ENCODE measurements at regions not wholly inside any gene's neighbourhood (a gene's known extent, or its start where the extent isn't known, plus 50 kb on each side); places are given as distances from the start of the nearest gene placed in this dataset.
A peak's percentile ranks its signal among the peaks of the same experiment; 100 is the strongest.

DNA sequence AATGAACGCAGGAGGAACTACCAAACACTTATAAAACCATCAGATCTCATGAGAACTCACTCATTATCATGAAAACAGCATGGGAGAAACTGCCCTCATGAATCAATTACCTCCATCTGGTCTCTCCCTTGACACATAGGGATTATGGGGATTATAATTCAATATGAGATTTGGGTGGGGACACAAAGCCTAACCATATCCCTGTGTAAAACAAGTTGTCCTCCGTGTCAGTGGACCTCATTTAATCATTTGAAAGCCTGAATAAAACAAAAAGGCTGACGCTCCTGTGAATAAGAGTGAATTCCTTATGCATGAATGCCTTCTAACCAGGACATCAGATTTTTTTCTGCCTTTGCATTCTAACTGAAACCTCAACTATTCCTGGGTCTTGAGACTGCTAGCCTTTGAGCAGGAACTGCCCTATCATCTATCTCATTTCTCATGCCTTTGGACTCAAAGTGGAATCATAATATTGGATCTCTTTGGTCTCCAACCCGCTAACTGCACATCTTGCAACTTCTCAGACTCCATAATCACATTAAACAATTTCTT, 648.8 kb downstream of the ADGRL2 start:
- Histone ChIP-seq H4K91ac (ENCODE audit: low read depth, low read length) (no peak overlapping the region), H3K9ac (ENCODE audit: low read length) (no peak overlapping the region)
- whole genome bisulfite sequencing (ENCODE audit: extremely low coverage, insufficient coverage, insufficient read length): no CpG with 5 or more reads among the region's 4 CpGs

DNA sequence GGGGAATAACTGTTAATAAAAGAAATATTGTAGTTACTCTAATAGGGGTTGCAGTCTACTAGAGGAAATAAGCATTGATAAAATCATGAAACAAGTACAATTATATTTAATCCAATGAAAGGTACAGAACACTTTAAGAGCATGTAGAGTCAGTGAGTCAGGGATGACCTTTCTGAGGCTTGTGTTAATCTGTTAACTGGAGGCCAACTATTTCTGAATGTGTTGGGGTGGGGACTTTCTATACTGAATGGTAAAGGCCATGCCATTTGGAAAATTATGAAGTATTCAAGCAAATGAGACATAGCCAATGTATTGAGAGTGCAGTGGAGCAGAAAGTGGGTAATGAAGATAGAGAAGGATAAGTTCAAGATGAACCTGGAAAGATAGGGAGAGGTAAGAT, 646.2 kb downstream of the ADGRL2 start:
- Histone ChIP-seq H3K4me2 (ENCODE audit: low read length) (no peak overlapping the region), H3K23ac (ENCODE audit: low read length) (no peak overlapping the region), H3K4me1 (ENCODE audit: control insufficient read depth in 1 of 2, insufficient read depth in 2 of 2, low read length in 2 of 2) (no peaks in the 10 kb centered on the region), H3K18ac (ENCODE audit: low read length) (no peak overlapping the region), H3K4ac (ENCODE audit: low read depth, low read length) (no peak overlapping the region), H4K8ac (ENCODE audit: low read depth, low read length) (no peak overlapping the region), H2BK12ac (ENCODE audit: low read length) (no peak overlapping the region), H3K27me3 (ENCODE audit: insufficient read depth, low read length) (no peaks in the 10 kb centered on the region), H3K4me3 (ENCODE audit: low read depth, low read length) (no peak overlapping the region), H3K79me1 (ENCODE audit: low read length) (no peaks in the 10 kb centered on the region), H4K91ac (ENCODE audit: low read depth, low read length) (no peak overlapping the region), H3K9ac (ENCODE audit: low read length) (no peak overlapping the region), H2AK5ac (ENCODE audit: low read length) (no peak overlapping the region), H3K79me2 (ENCODE audit: control insufficient read depth, insufficient read depth, low read length, poor library complexity) (no peaks in the 10 kb centered on the region), H2AFZ (ENCODE audit: insufficient read depth, low read length, poor library complexity) (no peak overlapping the region), H3K14ac (ENCODE audit: low read length) (no peak overlapping the region), H3K9me3 (ENCODE audit: insufficient read depth, low read depth, low read length) (no peaks in the 10 kb centered on the region), H3K36me3 (ENCODE audit: control insufficient read depth in 1 of 2, insufficient read depth in 2 of 2, low read length in 2 of 2) (no peaks in the 10 kb centered on the region), H4K12ac (ENCODE audit: low read depth, low read length) (no peak overlapping the region), H3K27ac (ENCODE audit: low read depth, low read length) (no peak overlapping the region), H2BK5ac (ENCODE audit: low read depth, low read length, poor library complexity) (no peak overlapping the region), H2BK120ac (ENCODE audit: insufficient read depth, low read length, poor library complexity) (no peak overlapping the region)
- DNase-seq: no peak

More for the DNA sequence above, 648.8 kb downstream of the ADGRL2 start:
- H3K4me2 ChIP-seq (ENCODE audit: low read length): no peak overlapping the region
- H3K36me3 ChIP-seq (ENCODE audit: control insufficient read depth in 1 of 2, insufficient read depth in 2 of 2, low read length in 2 of 2): no peaks in the 10 kb centered on the region
- H2BK5ac ChIP-seq (ENCODE audit: low read depth, low read length, poor library complexity): no peak overlapping the region
- H3K79me2 ChIP-seq (ENCODE audit: control insufficient read depth, insufficient read depth, low read length, poor library complexity): no peaks in the 10 kb centered on the region
- H2BK120ac ChIP-seq (ENCODE audit: insufficient read depth, low read length, poor library complexity): no peak overlapping the region
- H3K9me3 ChIP-seq (ENCODE audit: insufficient read depth, low read depth, low read length): peaks cover 2% of the 10 kb centered on the region
- H3K79me1 ChIP-seq (ENCODE audit: low read length): no peaks in the 10 kb centered on the region
- no peak overlapping the region for H3K23ac ChIP-seq (ENCODE audit: low read length)
- no peak overlapping the region for H3K27ac ChIP-seq (ENCODE audit: low read depth, low read length)
- H3K4ac ChIP-seq (ENCODE audit: low read depth, low read length): no peak overlapping the region
- H4K12ac ChIP-seq (ENCODE audit: low read depth, low read length): no peak overlapping the region
- DNase-seq: peak; percentile 9 to 12
- H3K4me1 ChIP-seq (ENCODE audit: control insufficient read depth in 1 of 2, insufficient read depth in 2 of 2, low read length in 2 of 2): no peaks in the 10 kb centered on the region
- no peak overlapping the region for H2BK12ac ChIP-seq (ENCODE audit: low read length)
- no peak overlapping the region for H4K8ac ChIP-seq (ENCODE audit: low read depth, low read length)
- no peak overlapping the region for H2AK5ac ChIP-seq (ENCODE audit: low read length)
- H2AFZ ChIP-seq (ENCODE audit: insufficient read depth, low read length, poor library complexity): no peak overlapping the region
- no peak overlapping the region for H3K18ac ChIP-seq (ENCODE audit: low read length)
- no peaks in the 10 kb centered on the region for H3K27me3 ChIP-seq (ENCODE audit: insufficient read depth, low read length)
- no peak overlapping the region for H3K14ac ChIP-seq (ENCODE audit: low read length)
- no peak overlapping the region for H3K4me3 ChIP-seq (ENCODE audit: low read depth, low read length)

DNA sequence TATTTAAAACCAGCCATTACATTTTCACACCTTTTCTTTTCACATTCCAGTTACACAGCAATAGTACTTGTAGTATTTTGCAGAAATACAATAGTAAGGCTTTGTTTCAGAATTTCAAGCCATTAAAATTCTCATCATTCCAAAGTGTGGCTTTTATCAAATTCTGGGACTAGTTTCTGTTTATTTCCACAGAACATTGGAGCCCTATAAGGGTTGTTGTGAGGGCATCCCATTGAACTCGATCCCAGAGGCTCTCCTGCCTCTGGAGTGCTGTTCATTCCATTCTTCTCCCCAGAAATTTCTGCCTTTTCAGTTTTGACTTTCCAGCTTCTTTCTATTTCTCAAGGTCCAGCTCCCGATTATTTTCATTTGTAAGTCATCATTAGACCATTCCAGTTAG, 645.5 kb downstream of the ADGRL2 start:
- Histone ChIP-seq H2AK5ac (ENCODE audit: low read length) (no peak overlapping the region), H3K79me1 (ENCODE audit: low read length) (no peaks in the 10 kb centered on the region), H3K4me3 (ENCODE audit: low read depth, low read length) (no peak overlapping the region), H3K9ac (ENCODE audit: low read length) (no peak overlapping the region), H3K27ac (ENCODE audit: low read depth, low read length) (no peak overlapping the region), H3K23ac (ENCODE audit: low read length) (no peak overlapping the region), H3K27me3 (ENCODE audit: insufficient read depth, low read length) (no peaks in the 10 kb centered on the region), H2AFZ (ENCODE audit: insufficient read depth, low read length, poor library complexity) (no peak overlapping the region), H3K18ac (ENCODE audit: low read length) (no peak overlapping the region), H3K79me2 (ENCODE audit: control insufficient read depth, insufficient read depth, low read length, poor library complexity) (no peaks in the 10 kb centered on the region), H3K4me2 (ENCODE audit: low read length) (no peak overlapping the region), H2BK5ac (ENCODE audit: low read depth, low read length, poor library complexity) (no peak overlapping the region), H4K8ac (ENCODE audit: low read depth, low read length) (no peak overlapping the region), H3K4me1 (ENCODE audit: control insufficient read depth in 1 of 2, insufficient read depth in 2 of 2, low read length in 2 of 2) (no peaks in the 10 kb centered on the region), H3K14ac (ENCODE audit: low read length) (no peak overlapping the region), H2BK12ac (ENCODE audit: low read length) (no peak overlapping the region), H3K36me3 (ENCODE audit: control insufficient read depth in 1 of 2, insufficient read depth in 2 of 2, low read length in 2 of 2) (no peaks in the 10 kb centered on the region), H2BK120ac (ENCODE audit: insufficient read depth, low read length, poor library complexity) (no peak overlapping the region), H4K12ac (ENCODE audit: low read depth, low read length) (no peak overlapping the region), H4K91ac (ENCODE audit: low read depth, low read length) (no peak overlapping the region), H3K9me3 (ENCODE audit: insufficient read depth, low read depth, low read length) (no peaks in the 10 kb centered on the region), H3K4ac (ENCODE audit: low read depth, low read length) (no peak overlapping the region)
- no peak for DNase-seq
- WGBS (ENCODE audit: extremely low coverage, insufficient coverage, insufficient read length): no CpG with 5 or more reads among the region's 2 CpGs

DNA sequence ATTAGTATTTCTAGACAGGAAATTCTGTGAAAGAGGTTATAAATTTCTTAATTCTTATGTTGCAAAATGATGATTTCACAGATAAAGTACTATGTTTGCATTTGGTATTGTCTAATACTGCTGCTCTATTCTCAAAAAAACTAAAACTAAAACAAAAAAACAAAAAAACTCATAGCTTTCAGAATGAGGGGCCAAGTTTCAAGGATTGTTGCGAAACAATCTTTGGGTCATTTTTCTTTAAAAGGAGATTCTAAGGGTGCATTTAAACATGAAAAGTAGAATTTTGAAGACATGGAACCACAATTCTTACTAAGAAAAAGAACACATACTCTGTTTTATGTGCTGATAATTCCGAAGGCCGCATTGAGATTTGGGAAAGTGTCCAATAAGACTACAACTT, 645.1 kb downstream of the ADGRL2 start:
- Histone ChIP-seq H3K36me3 (ENCODE audit: control insufficient read depth in 1 of 2, insufficient read depth in 2 of 2, low read length in 2 of 2) (no peaks in the 10 kb centered on the region), H3K18ac (ENCODE audit: low read length) (no peak overlapping the region), H3K79me2 (ENCODE audit: control insufficient read depth, insufficient read depth, low read length, poor library complexity) (no peaks in the 10 kb centered on the region), H3K79me1 (ENCODE audit: low read length) (no peaks in the 10 kb centered on the region), H3K4me3 (ENCODE audit: low read depth, low read length) (no peak overlapping the region), H3K27ac (ENCODE audit: low read depth, low read length) (no peak overlapping the region), H3K4ac (ENCODE audit: low read depth, low read length) (no peak overlapping the region), H4K91ac (ENCODE audit: low read depth, low read length) (no peak overlapping the region), H3K9ac (ENCODE audit: low read length) (no peak overlapping the region), H2BK120ac (ENCODE audit: insufficient read depth, low read length, poor library complexity) (no peak overlapping the region), H4K12ac (ENCODE audit: low read depth, low read length) (no peak overlapping the region), H4K8ac (ENCODE audit: low read depth, low read length) (no peak overlapping the region), H3K4me2 (ENCODE audit: low read length) (no peak overlapping the region), H3K27me3 (ENCODE audit: insufficient read depth, low read length) (no peaks in the 10 kb centered on the region), H2BK12ac (ENCODE audit: low read length) (no peak overlapping the region), H2BK5ac (ENCODE audit: low read depth, low read length, poor library complexity) (no peak overlapping the region), H3K23ac (ENCODE audit: low read length) (no peak overlapping the region), H3K9me3 (ENCODE audit: insufficient read depth, low read depth, low read length) (no peaks in the 10 kb centered on the region), H2AFZ (ENCODE audit: insufficient read depth, low read length, poor library complexity) (no peak overlapping the region), H2AK5ac (ENCODE audit: low read length) (no peak overlapping the region), H3K14ac (ENCODE audit: low read length) (no peak overlapping the region), H3K4me1 (ENCODE audit: control insufficient read depth in 1 of 2, insufficient read depth in 2 of 2, low read length in 2 of 2) (no peaks in the 10 kb centered on the region)
- DNase-seq: no peak
- WGBS (ENCODE audit: extremely low coverage, insufficient coverage, insufficient read length): no CpG with 5 or more reads among the region's 3 CpGs
